Liver (tissue), 8 donors: ENCODE measurements at regions not wholly inside any gene's neighbourhood (a gene's known extent, or its start where the extent isn't known, plus 50 kb on each side); places are given as distances from the start of the nearest gene placed in this dataset.
A peak's percentile ranks its signal among the peaks of the same experiment; 100 is the strongest.

Experiments
- DNase-seq: peaks from one replicate; pipeline ENCODE4 v3.0.0-alpha.2; 2017; ENCODE audit warnings: low spot score
- H3K27ac ChIP-seq, 2 donors: one replicate each; pipeline ENCODE4 v1.7.0; 2013; ENCODE audit warnings: inconsistent platforms in 2 of 2, low read length in 2 of 2, control low read depth in 1 of 2, low read depth in 1 of 2, mild to moderate bottlenecking in 1 of 2
- H3K27me3 ChIP-seq, 4 donors: one replicate each; pipeline versions ENCODE4 v1.6.1 to v1.7.0; 2013; ENCODE audit warnings: low read length in 3 of 4, inconsistent platforms in 1 of 4, mild to moderate bottlenecking in 1 of 4, moderate library complexity in 1 of 4; ENCODE audit not compliant: control insufficient read depth in 4 of 4, insufficient read depth in 4 of 4
- H3K36me3 ChIP-seq, 4 donors: one replicate each; pipeline versions ENCODE4 v1.6.1 to v1.7.0; 2013; ENCODE audit warnings: low read length in 3 of 4, mild to moderate bottlenecking in 3 of 4, low read depth in 1 of 4, moderate library complexity in 1 of 4; ENCODE audit not compliant: control insufficient read depth in 4 of 4, insufficient read depth in 3 of 4
- H3K4me1 ChIP-seq, 4 donors: one replicate each; pipeline versions ENCODE4 v1.6.1 to v1.7.0; 2013; ENCODE audit warnings: low read length in 3 of 4, mild to moderate bottlenecking in 3 of 4, moderate library complexity in 1 of 4; ENCODE audit not compliant: control insufficient read depth in 4 of 4, insufficient read depth in 4 of 4
- H3K4me3 ChIP-seq, 3 donors: one replicate each; pipeline versions ENCODE4 v1.6.1 to v1.7.0; 2013; ENCODE audit warnings: low read length in 3 of 3, control low read depth in 1 of 3, low read depth in 1 of 3, mild to moderate bottlenecking in 1 of 3
- H3K9ac ChIP-seq, 2 donors: one replicate each; pipeline ENCODE4 v1.7.0; 2013; ENCODE audit warnings: low read length in 2 of 2, mild to moderate bottlenecking in 2 of 2, moderate library complexity in 2 of 2, control low read depth in 1 of 2, low read depth in 1 of 2
- H3K9me3 ChIP-seq, 4 donors: one replicate each; pipeline versions ENCODE4 v1.6.1 to v1.7.0; 2013; ENCODE audit warnings: low read length in 3 of 4; ENCODE audit not compliant: control insufficient read depth in 4 of 4
- EGR1 ChIP-seq, 2 donors: IDR thresholded peaks; 2 replicates each; pipeline ENCODE4 v1.6.1; 2016 to 2018; ENCODE audit warnings: antibody characterized with exemption in 2 of 2, low read depth in 2 of 2
- FOXA1 ChIP-seq: IDR thresholded peaks from 2 replicates; pipeline ENCODE4 v1.6.1; 2016; ENCODE audit warnings: antibody characterized with exemption
- GABPA ChIP-seq, 2 donors: IDR thresholded peaks in 1 of 2; conservative IDR thresholded peaks in 1 of 2; 2 replicates each; pipeline ENCODE4 v1.6.1; 2016; ENCODE audit warnings: antibody characterized with exemption in 2 of 2, mild to moderate bottlenecking in 1 of 2, moderate library complexity in 1 of 2
- HNF4A ChIP-seq, 2 donors: conservative IDR thresholded peaks; 2 replicates each; pipeline ENCODE4 v1.6.1; 2016; ENCODE audit warnings: antibody characterized with exemption in 2 of 2, mild to moderate bottlenecking in 2 of 2
- HNF4G ChIP-seq: IDR thresholded peaks from 2 replicates; pipeline ENCODE4 v1.6.1; 2016; ENCODE audit warnings: antibody characterized with exemption
- JUND ChIP-seq, 2 donors: IDR thresholded peaks; 2 replicates each; pipeline ENCODE4 v1.6.1; 2016; ENCODE audit warnings: antibody characterized with exemption in 2 of 2
- NR2F2 ChIP-seq: IDR thresholded peaks from 2 replicates; pipeline ENCODE4 v1.6.1; 2016; ENCODE audit warnings: antibody characterized with exemption
- RAD21 ChIP-seq, 2 donors: IDR thresholded peaks; 2 replicates each; pipeline ENCODE4 v1.6.1; 2016; ENCODE audit warnings: antibody characterized with exemption in 2 of 2, mild to moderate bottlenecking in 2 of 2
- RXRA ChIP-seq, 2 donors: IDR thresholded peaks; 2 replicates each; pipeline ENCODE4 v1.6.1; 2017 to 2018; ENCODE audit warnings: antibody characterized with exemption in 2 of 2, mild to moderate bottlenecking in 1 of 2
- SP1 ChIP-seq: IDR thresholded peaks from 2 replicates; pipeline ENCODE4 v1.6.1; 2018; ENCODE audit warnings: antibody characterized with exemption, mild to moderate bottlenecking
- TAF1 ChIP-seq: conservative IDR thresholded peaks from 2 replicates; pipeline ENCODE4 v1.6.1; 2016; ENCODE audit warnings: antibody characterized with exemption, mild to moderate bottlenecking
- YY1 ChIP-seq: IDR thresholded peaks from 2 replicates; pipeline ENCODE4 v1.6.1; 2016; ENCODE audit warnings: antibody characterized with exemption, mild to moderate bottlenecking
- WGBS: extraction: QIAGEN DNeasy Blood & Tissue Kit; methylation state at CpG from one replicate; pipeline ENCODE4 v1.1.7; 2013; 5-methylcytosine and 5-hydroxymethylcytosine counted together
- TF ChIP-seq, protein P1 (sequence below): IDR thresholded peaks from 2 replicates; pipeline ENCODE4 v1.6.1; 2016; ENCODE audit warnings: antibody characterized with exemption
- TF ChIP-seq, protein P2 (sequence below): IDR thresholded peaks from 2 replicates; pipeline ENCODE4 v1.6.1; 2016; ENCODE audit warnings: antibody characterized with exemption
- TF ChIP-seq, protein P3 (sequence below): fragments of 150-350 bp; IDR thresholded peaks from 2 replicates; pipeline ENCODE4 v1.5.1; 2017; ENCODE audit warnings: improper control_type of control experiment, low read depth, low read length; ENCODE audit not compliant: missing input control
- TF ChIP-seq, protein P4 (sequence below): IDR thresholded peaks from 2 replicates; pipeline ENCODE4 v1.6.1; 2016; ENCODE audit warnings: antibody characterized with exemption
- donor health status: healthy.
- donor health status: healthy.
- donor health status: healthy.
- donor health status: healthy.
- donor health status: healthy.

DNA sequence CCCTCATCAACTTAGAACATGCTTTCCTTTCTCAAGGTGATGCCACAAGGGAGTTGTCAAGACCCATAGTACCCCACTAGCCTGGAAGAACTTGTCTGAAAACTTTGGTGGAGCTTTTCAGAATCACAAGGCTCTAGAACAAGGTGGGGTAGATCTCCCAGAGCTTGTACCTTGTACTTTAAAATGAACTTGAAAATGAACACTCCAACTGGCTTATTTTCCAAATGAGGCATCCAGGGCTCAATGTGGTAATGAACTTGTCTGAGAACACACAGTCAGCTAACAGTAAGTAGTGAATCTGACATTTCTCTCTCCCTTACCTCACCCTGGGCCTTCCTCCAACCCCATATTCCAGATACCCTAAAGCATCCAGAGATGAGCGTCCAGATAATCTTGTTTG, 81.8 kb upstream of the THBS1 start (continued):
- TF ChIP-seq, protein P1, sequence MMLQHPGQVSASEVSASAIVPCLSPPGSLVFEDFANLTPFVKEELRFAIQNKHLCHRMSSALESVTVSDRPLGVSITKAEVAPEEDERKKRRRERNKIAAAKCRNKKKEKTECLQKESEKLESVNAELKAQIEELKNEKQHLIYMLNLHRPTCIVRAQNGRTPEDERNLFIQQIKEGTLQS = no peak
- TF ChIP-seq, protein P2, sequence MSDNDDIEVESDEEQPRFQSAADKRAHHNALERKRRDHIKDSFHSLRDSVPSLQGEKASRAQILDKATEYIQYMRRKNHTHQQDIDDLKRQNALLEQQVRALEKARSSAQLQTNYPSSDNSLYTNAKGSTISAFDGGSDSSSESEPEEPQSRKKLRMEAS = no peak
- TF ChIP-seq JUND (IDR thresholded peaks at IDR 0.05) = no peak
- TF ChIP-seq HNF4A (conservative IDR thresholded peaks at IDR 0.05) = no peak
- TF ChIP-seq TAF1 = no peak
- TF ChIP-seq YY1 = no peak
- TF ChIP-seq RXRA (IDR thresholded peaks at IDR 0.05) = no peak
- no peak for TF ChIP-seq FOXA1
- TF ChIP-seq EGR1 (IDR thresholded peaks at IDR 0.05; ENCODE audit: low read depth in 2 of 2) = no peak

DNA sequence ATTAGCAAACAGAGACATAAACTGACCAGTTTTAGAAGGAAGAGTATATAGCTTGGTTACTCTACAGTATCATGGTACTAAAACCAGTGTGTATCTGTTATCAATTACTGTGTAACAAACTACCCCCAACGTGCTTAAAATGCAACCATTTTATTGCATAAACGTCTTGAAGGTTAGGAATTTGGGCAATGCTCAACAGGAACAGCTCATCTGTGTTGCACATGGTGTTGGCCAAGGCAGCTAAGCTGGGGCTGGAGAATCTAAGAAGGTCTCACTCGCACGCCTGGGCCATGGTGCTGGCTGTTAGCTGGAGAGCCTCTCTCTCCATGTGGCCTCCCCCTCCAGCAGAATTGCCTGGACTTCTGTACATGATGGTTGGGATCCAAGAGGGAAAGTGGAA, 81.2 kb upstream of the THBS1 start:
- DNase-seq = no peak
- Histone ChIP-seq H3K36me3 (no peaks in the 10 kb centered on the region), H3K9ac (no peak overlapping the region), H3K27me3 (no peaks in the 10 kb centered on the region), H3K4me1 (no peaks in the 10 kb centered on the region), H3K4me3 (no peak overlapping the region), H3K9me3 (no peaks in the 10 kb centered on the region), H3K27ac (no peak overlapping the region)
- TF ChIP-seq FOXA1 (no peak), RXRA (IDR thresholded peaks at IDR 0.05) (no peak), EGR1 (IDR thresholded peaks at IDR 0.05; ENCODE audit: low read depth in 2 of 2) (no peak), HNF4A (conservative IDR thresholded peaks at IDR 0.05) (no peak), YY1 (no peak), SP1 (no peak), NR2F2 (no peak), HNF4G (no peak), TAF1 (no peak)
- TF ChIP-seq, protein P3, sequence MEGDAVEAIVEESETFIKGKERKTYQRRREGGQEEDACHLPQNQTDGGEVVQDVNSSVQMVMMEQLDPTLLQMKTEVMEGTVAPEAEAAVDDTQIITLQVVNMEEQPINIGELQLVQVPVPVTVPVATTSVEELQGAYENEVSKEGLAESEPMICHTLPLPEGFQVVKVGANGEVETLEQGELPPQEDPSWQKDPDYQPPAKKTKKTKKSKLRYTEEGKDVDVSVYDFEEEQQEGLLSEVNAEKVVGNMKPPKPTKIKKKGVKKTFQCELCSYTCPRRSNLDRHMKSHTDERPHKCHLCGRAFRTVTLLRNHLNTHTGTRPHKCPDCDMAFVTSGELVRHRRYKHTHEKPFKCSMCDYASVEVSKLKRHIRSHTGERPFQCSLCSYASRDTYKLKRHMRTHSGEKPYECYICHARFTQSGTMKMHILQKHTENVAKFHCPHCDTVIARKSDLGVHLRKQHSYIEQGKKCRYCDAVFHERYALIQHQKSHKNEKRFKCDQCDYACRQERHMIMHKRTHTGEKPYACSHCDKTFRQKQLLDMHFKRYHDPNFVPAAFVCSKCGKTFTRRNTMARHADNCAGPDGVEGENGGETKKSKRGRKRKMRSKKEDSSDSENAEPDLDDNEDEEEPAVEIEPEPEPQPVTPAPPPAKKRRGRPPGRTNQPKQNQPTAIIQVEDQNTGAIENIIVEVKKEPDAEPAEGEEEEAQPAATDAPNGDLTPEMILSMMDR = no peak
- TF ChIP-seq, protein P4, sequence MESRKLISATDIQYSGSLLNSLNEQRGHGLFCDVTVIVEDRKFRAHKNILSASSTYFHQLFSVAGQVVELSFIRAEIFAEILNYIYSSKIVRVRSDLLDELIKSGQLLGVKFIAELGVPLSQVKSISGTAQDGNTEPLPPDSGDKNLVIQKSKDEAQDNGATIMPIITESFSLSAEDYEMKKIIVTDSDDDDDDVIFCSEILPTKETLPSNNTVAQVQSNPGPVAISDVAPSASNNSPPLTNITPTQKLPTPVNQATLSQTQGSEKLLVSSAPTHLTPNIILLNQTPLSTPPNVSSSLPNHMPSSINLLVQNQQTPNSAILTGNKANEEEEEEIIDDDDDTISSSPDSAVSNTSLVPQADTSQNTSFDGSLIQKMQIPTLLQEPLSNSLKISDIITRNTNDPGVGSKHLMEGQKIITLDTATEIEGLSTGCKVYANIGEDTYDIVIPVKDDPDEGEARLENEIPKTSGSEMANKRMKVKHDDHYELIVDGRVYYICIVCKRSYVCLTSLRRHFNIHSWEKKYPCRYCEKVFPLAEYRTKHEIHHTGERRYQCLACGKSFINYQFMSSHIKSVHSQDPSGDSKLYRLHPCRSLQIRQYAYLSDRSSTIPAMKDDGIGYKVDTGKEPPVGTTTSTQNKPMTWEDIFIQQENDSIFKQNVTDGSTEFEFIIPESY = no peak
- TF ChIP-seq, protein P1 = no peak
- TF ChIP-seq, protein P2 = no peak
- 85% methylated on average over 4 of the region's 4 CpGs for WGBS

DNA sequence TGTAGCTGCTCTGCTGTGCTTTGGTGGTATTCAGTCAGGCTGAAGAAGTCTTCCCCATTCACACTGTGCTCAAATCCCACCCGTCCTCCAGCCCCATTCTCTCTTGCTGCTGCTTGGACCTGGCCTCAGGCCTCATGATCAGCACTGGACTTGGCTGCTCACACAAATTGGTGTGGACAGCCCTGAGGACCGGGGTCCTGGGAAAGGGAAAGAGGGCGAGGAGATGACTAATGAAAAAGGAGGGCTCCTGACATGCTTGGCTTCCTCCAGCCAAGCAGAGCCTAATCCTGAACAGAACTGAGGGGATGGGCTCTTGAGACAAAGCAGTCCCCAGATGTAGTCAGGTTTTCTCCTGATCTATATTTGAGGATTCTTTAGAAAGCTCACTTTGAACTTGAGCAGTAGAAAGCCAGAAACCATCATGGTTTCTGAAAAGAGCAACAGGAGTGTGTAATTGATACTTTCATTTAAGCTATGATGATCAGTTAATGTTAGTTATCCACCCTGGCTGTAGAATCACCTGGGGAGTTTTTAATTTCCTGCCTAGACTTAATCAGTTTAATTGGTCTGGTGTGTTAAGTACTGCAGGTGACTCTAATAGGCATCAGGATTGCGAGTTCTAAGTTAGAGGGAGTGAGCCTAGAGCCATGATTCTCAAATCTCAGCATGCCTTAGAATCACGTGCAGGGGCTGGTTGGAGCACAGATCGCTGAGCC, 79.4 kb upstream of the THBS1 start:
- DNase-seq = no peak
- no peak overlapping the region for H3K9ac ChIP-seq
- WGBS = 92% methylated on average over 6 of the region's 6 CpGs
- no peak overlapping the region for H3K4me3 ChIP-seq
- H3K9me3 ChIP-seq = no peaks in the 10 kb centered on the region
- no peaks in the 10 kb centered on the region for H3K36me3 ChIP-seq
- H3K27me3 ChIP-seq = no peaks in the 10 kb centered on the region
- H3K27ac ChIP-seq = peak overlapping the region in 1 of 2 donors; percentile 36
- no peaks in the 10 kb centered on the region for H3K4me1 ChIP-seq
- no peak for TF ChIP-seq YY1
- no peak for TF ChIP-seq NR2F2
- no peak for TF ChIP-seq JUND (IDR thresholded peaks at IDR 0.05)
- TF ChIP-seq RXRA (IDR thresholded peaks at IDR 0.05) = no peak
- TF ChIP-seq, protein P4 = no peak
- TF ChIP-seq HNF4A (conservative IDR thresholded peaks at IDR 0.05) = no peak
- TF ChIP-seq GABPA (IDR thresholded peaks at IDR 0.05 in 1 of 2, conservative IDR thresholded peaks at IDR 0.05 in 1 of 2) = no peak
- TF ChIP-seq, protein P2 = no peak
- no peak for TF ChIP-seq SP1
- TF ChIP-seq, protein P3 = no peak
- TF ChIP-seq, protein P1 = no peak
- TF ChIP-seq HNF4G = no peak
- no peak for TF ChIP-seq FOXA1
- no peak for TF ChIP-seq RAD21 (IDR thresholded peaks at IDR 0.05)
- no peak for TF ChIP-seq TAF1
- TF ChIP-seq EGR1 (IDR thresholded peaks at IDR 0.05; ENCODE audit: low read depth in 2 of 2) = no peak
